ENCODE measurements at regions not wholly inside any gene's neighbourhood (a gene's known extent, or its start where the extent isn't known, plus 50 kb on each side); places are given as distances from the start of the nearest gene placed in this dataset.

DNA sequence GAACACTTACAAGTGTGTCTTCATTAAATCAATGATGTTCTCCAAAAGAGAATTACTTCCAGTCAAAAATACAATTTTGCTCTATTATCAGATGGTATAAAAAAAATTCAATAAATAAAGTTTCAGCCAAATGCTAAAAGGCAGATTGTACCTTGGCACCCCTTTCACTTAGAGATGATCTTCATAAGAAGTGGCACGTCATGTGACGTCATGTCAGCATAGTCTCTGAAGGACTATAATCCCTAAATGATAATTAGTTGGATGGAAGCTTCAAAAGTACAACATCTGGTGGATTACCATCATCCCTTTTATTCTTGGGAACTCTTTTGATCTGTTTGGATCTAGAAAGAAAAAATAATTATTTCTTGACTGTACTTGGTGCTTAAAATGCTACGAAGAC lies 335.5 kb upstream of the EDNRB start:
- H3K4me1 ChIP-seq (ENCODE audit: insufficient read depth, low read length, poor library complexity, severe bottlenecking): peaks cover 22% of the 10 kb centered on the region
- H3F3A ChIP-seq (ENCODE audit: low read depth): no peaks in the 10 kb centered on the region; the same call in 1 of the 2 replicates
- no peak overlapping the region for H3K4me3 ChIP-seq (ENCODE audit: low read length, poor library complexity, severe bottlenecking)
- no peaks in the 10 kb centered on the region for H3K9me3 ChIP-seq (ENCODE audit: insufficient read depth, low read depth, low read length)
- no peak for TF ChIP-seq EZH2phosphoT487 (IDR thresholded peaks at IDR 0.05; ENCODE audit: borderline replicate concordance)
- TF ChIP-seq, protein P1, sequence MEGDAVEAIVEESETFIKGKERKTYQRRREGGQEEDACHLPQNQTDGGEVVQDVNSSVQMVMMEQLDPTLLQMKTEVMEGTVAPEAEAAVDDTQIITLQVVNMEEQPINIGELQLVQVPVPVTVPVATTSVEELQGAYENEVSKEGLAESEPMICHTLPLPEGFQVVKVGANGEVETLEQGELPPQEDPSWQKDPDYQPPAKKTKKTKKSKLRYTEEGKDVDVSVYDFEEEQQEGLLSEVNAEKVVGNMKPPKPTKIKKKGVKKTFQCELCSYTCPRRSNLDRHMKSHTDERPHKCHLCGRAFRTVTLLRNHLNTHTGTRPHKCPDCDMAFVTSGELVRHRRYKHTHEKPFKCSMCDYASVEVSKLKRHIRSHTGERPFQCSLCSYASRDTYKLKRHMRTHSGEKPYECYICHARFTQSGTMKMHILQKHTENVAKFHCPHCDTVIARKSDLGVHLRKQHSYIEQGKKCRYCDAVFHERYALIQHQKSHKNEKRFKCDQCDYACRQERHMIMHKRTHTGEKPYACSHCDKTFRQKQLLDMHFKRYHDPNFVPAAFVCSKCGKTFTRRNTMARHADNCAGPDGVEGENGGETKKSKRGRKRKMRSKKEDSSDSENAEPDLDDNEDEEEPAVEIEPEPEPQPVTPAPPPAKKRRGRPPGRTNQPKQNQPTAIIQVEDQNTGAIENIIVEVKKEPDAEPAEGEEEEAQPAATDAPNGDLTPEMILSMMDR (conservative IDR thresholded peaks at IDR 0.05; ENCODE audit: low read length): no peak
- no peaks in the 10 kb centered on the region for H3K27me3 ChIP-seq (ENCODE audit: insufficient read depth, low read length, poor library complexity, severe bottlenecking)
- H3K9me2 ChIP-seq (replicated peaks; ENCODE audit: low read depth, low read length): no peaks in the 10 kb centered on the region
- no peaks in the 10 kb centered on the region for H4K20me1 ChIP-seq (ENCODE audit: insufficient read depth, low read length, poor library complexity, severe bottlenecking)
- H3K4me2 ChIP-seq (ENCODE audit: low read depth, low read length, poor library complexity, severe bottlenecking): no peak overlapping the region
- H3K36me3 ChIP-seq (ENCODE audit: insufficient read depth, low read length): no peaks in the 10 kb centered on the region
- H3K9ac ChIP-seq (ENCODE audit: low read depth, low read length, poor library complexity, severe bottlenecking): no peak overlapping the region
- peak overlapping the region; percentile 16; the same call in 1 of the 2 replicates for H2AFZ ChIP-seq (ENCODE audit: low read length)
- H3K79me2 ChIP-seq (ENCODE audit: insufficient read depth, low read length): no peaks in the 10 kb centered on the region

DNA sequence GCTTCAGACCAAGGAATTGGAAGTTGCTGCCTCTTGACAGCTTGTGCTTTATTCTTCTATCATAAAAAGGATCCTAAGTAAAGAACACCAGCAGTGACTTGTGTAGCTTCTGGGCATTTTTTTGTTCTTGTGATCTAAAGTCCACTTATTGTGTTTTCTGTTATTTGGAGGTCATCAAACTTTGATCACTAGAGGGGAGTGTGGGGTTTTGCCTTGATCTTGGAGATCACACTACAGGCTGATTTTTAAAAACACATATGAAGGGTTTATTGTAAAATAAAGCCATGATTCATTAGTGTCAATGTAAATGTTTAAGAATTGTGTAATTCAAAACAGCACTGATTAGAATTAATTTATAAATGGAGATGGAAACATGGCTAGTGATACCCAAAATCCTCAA lies 328.7 kb upstream of the EDNRB start:
- no peak overlapping the region for H3K4me2 ChIP-seq (ENCODE audit: low read depth, low read length, poor library complexity, severe bottlenecking)
- no peaks in the 10 kb centered on the region for H3K9me3 ChIP-seq (ENCODE audit: insufficient read depth, low read depth, low read length)
- H3F3A ChIP-seq (ENCODE audit: low read depth): no peaks in the 10 kb centered on the region; the same call in 1 of the 2 replicates
- H2AFZ ChIP-seq (ENCODE audit: low read length): no peak overlapping the region
- TF ChIP-seq, protein P1 (conservative IDR thresholded peaks at IDR 0.05; ENCODE audit: low read length): peak; percentile 58
- no peak for TF ChIP-seq EZH2phosphoT487 (IDR thresholded peaks at IDR 0.05; ENCODE audit: borderline replicate concordance)
- no peaks in the 10 kb centered on the region for H3K36me3 ChIP-seq (ENCODE audit: insufficient read depth, low read length)
- peaks cover 9% of the 10 kb centered on the region for H3K4me1 ChIP-seq (ENCODE audit: insufficient read depth, low read length, poor library complexity, severe bottlenecking)
- H3K27me3 ChIP-seq (ENCODE audit: insufficient read depth, low read length, poor library complexity, severe bottlenecking): no peaks in the 10 kb centered on the region
- no peaks in the 10 kb centered on the region for H3K9me2 ChIP-seq (replicated peaks; ENCODE audit: low read depth, low read length)
- no peak overlapping the region for H3K4me3 ChIP-seq (ENCODE audit: low read length, poor library complexity, severe bottlenecking)
- H3K9ac ChIP-seq (ENCODE audit: low read depth, low read length, poor library complexity, severe bottlenecking): no peak overlapping the region
- H3K79me2 ChIP-seq (ENCODE audit: insufficient read depth, low read length): no peaks in the 10 kb centered on the region
- H4K20me1 ChIP-seq (ENCODE audit: insufficient read depth, low read length, poor library complexity, severe bottlenecking): no peaks in the 10 kb centered on the region

DNA sequence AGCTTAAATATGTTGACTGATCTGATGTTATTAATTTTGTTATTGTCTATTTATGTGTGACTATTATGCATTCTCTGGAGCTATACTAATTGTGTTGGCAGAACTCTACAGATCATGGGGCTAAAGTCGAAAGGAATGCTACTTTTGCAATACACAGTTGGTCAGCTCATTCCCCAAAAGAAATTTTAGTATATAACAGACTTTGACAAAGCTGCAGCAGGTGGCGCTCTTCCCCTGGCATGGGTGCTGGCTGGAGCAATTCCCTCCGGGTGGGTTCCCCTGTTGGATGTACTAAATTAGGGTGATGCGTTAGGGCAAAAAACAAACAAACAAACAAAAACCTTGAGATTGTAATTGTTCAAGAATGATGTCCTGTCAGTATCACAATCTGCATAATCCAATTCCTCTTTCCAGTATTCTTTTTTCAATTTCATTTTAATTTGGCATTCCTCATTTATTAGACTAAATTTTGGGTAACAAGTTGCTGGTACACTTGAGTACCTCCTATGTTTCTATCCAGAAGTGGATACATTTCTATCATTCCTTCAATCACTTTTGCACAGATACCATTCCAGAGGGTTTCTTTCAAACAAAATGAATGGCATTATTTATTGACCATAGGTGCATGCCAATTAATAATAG lies 322.8 kb upstream of the EDNRB start:
- H3K9me2 ChIP-seq (replicated peaks; ENCODE audit: low read depth, low read length): no peaks in the 10 kb centered on the region
- no peaks in the 10 kb centered on the region for H3K36me3 ChIP-seq (ENCODE audit: insufficient read depth, low read length)
- no peaks in the 10 kb centered on the region for H4K20me1 ChIP-seq (ENCODE audit: insufficient read depth, low read length, poor library complexity, severe bottlenecking)

More for the DNA sequence above, 322.8 kb upstream of the EDNRB start:
- H3K4me3 ChIP-seq (ENCODE audit: low read length, poor library complexity, severe bottlenecking): no peak overlapping the region
- H2AFZ ChIP-seq (ENCODE audit: low read length): no peak overlapping the region
- H3K9ac ChIP-seq (ENCODE audit: low read depth, low read length, poor library complexity, severe bottlenecking): no peak overlapping the region
- no peaks in the 10 kb centered on the region for H3F3A ChIP-seq (ENCODE audit: low read depth)
- no peaks in the 10 kb centered on the region for H3K79me2 ChIP-seq (ENCODE audit: insufficient read depth, low read length)
- TF ChIP-seq, protein P1 (conservative IDR thresholded peaks at IDR 0.05; ENCODE audit: low read length): peak; percentile 93
- TF ChIP-seq EZH2phosphoT487 (IDR thresholded peaks at IDR 0.05; ENCODE audit: borderline replicate concordance): no peak
- no peaks in the 10 kb centered on the region for H3K27me3 ChIP-seq (ENCODE audit: insufficient read depth, low read length, poor library complexity, severe bottlenecking)
- H3K4me1 ChIP-seq (ENCODE audit: insufficient read depth, low read length, poor library complexity, severe bottlenecking): peaks cover 14% of the 10 kb centered on the region
- H3K4me2 ChIP-seq (ENCODE audit: low read depth, low read length, poor library complexity, severe bottlenecking): no peak overlapping the region
- no peaks in the 10 kb centered on the region for H3K9me3 ChIP-seq (ENCODE audit: insufficient read depth, low read depth, low read length)

All from Loucy (cell line).